HG02610 (cell line): ENCODE measurements at regions not wholly inside any gene's neighbourhood (a gene's known extent, or its start where the extent isn't known, plus 50 kb on each side); places are given as distances from the start of the nearest gene placed in this dataset.

Source experiments
- ATAC-seq: cut with Tn5 transposase; IDR thresholded peaks from one replicate; pipeline ENCODE4 v1.9.1; 2021; ENCODE audit warnings: mild to moderate bottlenecking, moderate library complexity; ENCODE audit not compliant: unreplicated experiment

GRCh38 chr4:187224560-187224959 lies 500.9 kb upstream of the FAT1 start:
- ATAC-seq, result no peak

DNA sequence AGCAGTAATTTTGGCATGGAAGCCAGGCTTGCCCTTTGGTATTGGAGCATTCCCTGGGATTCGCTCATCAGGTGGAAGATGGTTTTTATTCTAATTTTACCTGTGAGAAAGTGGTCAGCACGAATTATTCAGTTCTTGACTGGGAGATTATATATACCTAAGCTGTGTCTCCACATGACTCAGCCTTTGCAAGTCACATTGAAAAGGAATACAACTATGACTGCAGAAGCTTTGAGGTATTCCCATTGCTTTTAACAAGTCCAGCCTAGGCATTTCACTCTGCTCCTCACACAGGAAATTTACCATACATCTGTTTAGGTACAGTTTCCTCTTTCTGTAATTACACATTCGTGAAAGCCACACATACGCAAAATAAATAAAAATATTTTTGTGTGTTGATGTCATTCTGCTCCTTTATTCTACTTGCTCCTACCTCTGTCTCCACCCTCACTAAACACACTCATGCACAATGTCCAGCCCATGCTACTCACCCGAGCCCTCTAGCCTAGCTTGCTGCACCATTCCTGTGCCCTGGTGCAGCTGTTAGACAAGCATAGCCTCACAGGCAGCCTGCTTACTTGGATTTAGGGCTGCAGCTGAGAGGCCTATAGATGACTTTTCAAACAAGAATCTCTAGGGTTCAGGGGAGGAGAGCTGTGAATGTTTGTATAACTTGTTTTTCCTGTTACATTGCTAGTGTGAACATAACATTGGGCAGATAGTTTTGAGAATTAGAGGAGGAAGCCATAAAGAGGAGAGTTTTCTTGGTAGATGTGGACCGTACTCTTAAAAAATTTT lies 504.4 kb upstream of the FAT1 start:
- ATAC-seq, result no peak

- ATAC-seq, result no peak
These were observed 508.5 kb upstream of the FAT1 start for GRCh38 chr4:187232196-187232595.

DNA sequence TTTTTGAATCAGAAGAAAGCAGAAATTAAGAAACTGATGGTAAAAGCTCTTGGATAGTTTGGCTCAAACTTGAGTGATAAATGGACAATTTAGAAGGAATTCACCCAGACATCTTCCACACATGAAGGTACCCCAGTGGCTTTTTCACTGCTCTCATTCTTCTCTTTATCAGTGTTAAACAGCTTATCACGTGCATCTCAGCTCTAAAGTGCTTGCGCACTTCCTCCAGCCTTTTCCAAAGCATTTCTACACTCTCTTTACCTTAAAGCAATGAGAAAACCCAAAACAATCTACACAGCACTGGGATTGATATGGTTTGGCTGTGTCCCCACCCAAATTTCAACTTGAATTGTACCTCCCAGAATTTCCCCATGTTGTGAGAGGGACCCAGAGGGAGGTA lies 509.1 kb upstream of the FAT1 start:
- ATAC-seq, result no peak

GRCh38 chr4:187235456-187236170 lies 512.0 kb upstream of the FAT1 start:
- ATAC-seq, result no peak

GRCh38 chr4:187236209-187236890 lies 512.7 kb upstream of the FAT1 start:
- no peak for ATAC-seq

DNA sequence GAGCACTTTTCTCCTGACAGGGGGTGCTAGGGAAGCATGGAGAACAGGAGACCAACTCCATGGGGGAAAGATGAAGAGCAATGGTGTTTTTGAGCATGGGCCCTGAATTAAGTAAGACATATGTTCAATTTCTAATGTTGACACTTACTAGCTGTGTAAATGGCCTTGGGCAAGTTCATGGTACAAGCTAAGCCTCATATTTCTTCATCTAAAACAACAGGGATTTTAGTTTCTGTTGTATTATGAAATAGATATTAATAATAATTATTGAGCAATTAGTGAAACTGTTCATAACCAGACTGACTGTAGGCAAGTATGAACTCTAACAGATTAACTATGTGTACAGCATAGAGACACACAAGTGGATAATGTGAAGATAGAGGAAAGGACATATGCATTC lies 515.0 kb upstream of the FAT1 start:
- ATAC-seq, result no peak

DNA sequence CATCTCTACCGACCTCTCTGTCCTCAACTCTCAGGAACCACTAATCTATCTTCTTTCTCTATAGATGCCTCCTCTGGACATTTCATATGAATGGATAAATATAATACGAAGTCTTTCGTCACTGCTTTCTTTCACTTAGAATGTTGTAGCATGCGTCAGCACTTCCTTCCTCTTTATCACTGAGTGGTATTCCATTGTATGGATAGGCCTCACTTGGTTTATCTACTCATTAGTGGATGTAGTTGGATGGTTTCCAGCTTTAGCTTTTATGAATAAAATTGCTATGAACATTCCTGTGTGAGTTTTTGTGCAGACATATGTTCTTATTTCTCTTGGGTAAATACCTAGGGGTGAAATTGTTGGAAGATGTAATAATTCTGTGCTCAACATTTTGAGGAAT lies 528.2 kb upstream of the FAT1 start:
- no peak for ATAC-seq

DNA sequence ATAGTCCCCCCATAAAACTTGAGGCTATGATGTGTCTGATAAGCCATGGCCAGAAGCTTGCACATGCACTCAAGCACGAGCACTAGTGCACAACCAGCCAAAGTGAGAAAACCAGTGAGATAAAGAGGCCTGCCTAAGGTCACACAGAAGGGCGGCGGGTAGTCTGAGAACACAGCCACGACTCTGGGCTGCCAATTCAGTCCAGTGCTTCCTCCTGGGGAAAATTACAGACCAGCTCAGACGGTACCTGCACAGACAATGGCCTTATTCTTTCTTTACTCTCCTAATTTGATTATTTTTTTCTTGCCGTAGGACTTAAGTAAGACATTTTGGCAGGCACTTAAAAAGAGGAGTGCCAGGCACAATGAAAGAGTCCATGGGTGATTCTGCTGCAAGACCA lies 533.2 kb upstream of the FAT1 start:
- no peak for ATAC-seq

DNA sequence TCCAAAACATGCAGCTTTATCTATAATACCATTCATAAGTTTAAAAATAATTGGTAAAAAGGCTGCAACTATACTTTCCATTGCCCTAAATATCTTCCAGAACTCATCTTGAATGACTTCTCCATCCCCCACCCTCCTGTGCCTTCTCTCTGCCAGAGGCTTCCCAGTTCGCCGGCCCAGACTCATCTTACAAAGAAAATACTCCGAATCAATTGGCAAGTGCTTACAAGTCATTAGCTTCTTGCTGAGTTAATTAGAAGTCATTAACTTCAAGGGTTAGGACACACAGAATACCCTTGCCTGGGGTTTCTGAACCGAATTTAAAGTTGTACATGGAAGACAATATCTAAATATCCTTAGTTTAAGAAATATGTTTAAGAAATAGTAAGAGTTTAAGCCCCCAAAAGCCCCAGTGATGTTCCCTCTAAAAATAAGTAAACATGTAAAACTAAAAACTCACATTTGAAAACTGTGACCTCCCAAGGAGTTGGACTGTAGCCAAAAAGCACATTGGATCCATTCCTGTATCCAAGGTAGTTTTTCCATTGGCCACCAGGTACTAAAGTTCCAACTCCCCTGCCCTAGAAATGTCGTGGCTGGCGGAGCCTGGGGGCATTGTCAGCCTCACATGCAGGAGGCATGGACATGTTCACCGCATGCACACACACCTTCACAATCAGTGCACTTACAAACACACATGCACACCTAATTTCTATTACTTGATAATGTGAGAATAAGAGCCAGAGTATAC lies 535.2 kb upstream of the FAT1 start:
- no peak for ATAC-seq

DNA sequence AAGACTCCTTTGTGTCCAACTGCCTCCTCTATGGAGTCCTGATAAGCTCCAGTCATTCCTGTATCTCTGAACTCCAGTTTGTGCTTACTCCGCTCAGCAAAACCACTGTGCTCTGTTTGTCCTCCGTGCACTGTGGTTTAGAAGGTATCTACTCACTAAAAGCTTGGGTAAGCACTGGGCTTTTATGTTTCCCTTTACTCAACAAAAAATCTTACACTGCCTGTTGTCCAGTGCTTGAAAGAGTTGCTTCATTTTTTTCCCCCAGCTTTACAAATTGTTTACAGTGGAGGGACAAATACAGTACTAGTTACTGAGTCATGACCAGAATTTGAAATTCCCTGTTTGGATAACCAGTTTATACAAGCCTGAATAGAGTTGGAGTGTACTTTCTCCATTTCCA lies 545.3 kb upstream of the FAT1 start:
- no peak for ATAC-seq

DNA sequence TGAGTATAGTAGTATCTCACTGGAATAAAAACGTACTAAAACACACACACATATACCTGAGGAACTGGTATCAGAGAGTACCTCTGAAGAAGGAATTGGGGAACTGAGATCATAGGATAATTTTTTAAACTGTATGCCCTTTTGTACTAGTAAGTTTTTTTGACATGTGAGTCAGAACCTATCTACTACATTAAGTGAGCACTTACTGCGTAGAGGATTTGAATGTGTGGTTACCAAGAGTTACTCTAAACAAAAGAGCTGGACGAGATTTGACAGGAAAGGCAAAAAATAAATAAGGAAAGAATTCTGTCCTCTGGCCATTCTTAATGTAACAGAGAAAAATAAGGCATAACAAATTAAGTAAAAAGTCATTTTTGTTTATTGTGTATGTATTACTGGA lies 546.5 kb upstream of the FAT1 start:
- no peak for ATAC-seq

DNA sequence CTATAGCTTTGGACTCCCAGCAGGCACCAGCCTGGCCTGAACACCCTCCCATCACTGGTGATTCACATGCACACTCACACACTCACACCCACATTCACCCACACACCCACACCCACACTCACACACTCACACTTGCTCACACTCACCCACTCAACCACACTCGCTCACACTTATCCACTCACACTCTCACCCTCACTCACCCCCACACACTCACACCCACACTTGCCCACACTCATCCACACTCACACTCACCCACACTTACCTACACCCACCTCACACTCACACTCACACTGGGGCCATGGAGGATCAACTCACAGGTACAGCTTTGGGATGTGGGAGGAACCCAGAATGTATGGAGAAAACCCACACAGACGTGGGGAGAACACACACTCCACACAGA lies 548.2 kb upstream of the FAT1 start:
- ATAC-seq, result no peak

DNA sequence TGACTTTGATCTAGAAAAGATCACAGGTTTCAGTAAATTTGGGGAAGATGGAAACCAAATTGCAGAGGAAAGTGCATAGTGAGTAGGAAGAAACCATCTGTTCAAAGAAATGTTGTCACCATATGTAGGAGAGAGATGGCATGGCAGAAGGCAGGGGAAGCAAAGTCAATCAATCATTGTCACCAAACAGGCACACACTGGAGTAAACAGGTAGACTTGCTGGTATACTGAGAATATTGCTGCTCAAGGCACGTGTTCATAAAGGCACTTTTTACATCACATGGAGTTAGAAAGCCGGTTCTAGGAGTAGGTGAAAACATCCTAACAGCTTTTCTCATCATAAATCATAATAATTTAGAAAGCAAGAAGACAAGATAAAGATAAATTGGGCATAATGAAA lies 550.5 kb upstream of the FAT1 start:
- ATAC-seq, result no peak

DNA sequence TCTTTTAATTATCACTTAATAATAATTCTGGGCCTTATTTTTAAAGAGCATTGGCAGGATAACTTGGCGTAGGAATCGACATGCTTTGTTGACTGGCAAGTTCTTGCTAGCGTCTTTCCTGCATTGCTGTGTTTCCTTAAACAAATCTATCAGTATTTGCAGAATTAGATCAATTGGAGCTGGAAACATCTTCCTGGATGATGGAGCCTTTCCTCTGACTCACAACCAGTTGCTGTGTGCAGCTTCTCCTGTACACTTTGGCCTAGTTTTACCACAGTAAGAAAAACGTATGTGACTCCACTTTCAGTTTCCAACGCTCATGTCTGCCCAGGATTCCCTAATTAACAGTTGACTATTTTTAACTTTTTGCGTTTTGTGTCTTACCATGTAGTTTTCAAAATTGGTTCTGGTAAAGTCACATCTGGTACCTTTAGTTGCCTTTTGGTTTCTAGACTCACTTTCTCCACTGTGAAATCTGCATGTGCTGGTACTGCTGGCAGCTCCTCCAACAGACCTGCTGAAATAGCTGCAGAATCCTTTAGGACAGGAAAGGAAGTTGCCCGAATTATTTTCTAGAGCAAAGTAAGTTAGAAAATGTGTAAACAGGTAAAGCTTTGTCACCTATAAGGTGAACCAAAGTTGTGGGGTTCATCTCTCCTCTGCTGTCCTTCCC lies 553.2 kb upstream of the FAT1 start:
- no peak for ATAC-seq

- no peak for ATAC-seq
These were observed 559.7 kb upstream of the FAT1 start for GRCh38 chr4:187283201-187283955.

- no peak for ATAC-seq
These were observed 562.9 kb upstream of the FAT1 start for GRCh38 chr4:187286525-187286924.

GRCh38 chr4:187289371-187289770 lies 565.7 kb upstream of the FAT1 start:
- no peak for ATAC-seq

DNA sequence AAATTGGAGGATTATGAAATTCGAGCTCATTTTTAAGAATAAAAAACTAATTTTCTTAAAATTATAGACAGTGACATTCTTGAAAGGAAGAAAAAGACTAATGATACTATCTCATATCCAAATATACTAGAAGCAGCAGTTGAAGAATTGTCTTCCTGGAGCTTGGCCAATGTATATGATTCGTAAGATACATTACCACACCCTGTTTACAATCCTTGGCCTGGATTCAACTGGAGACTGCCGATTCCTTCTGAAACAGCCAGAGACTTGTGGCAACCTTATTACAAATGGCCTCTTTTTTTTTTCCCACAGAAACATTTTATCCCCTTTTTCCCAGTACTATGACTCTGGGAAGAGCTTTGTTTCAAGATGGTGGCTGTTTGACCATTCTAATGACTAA lies 571.2 kb upstream of the FAT1 start:
- no peak for ATAC-seq

DNA sequence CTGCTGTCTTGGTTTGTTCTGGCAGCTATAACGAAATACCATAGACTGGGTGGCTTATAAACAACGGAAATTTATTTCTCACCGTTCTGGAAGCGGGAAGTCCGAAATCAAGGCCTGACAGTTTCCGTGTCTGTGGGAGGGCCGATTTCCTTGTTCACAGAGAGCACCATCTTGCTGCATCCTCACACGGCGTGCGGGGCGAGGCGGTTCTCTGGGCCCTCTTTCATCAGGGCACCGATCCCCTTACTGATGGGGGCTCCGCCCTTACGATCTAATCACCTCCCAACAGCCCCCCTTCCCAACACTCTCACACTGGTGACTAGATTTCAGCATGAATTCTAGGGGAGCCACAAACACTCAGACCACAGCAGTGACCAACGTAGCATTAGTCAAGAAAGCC lies 578.3 kb upstream of the FAT1 start:
- no peak for ATAC-seq
